HepG2 (cell line): ENCODE measurements at regions not wholly inside any gene's neighbourhood (a gene's known extent, or its start where the extent isn't known, plus 50 kb on each side); places are given as distances from the start of the nearest gene placed in this dataset.

Experiments used
- ATF2 ChIP-seq: sonication (generic); formaldehyde crosslinking; IDR thresholded peaks from 2 replicates; pipeline ENCODE4 v1.4.0; 2020; ENCODE audit warnings: missing genetic modification reagents
- CREM ChIP-seq, 2 experiments: sonication (generic) in 1 of 2; formaldehyde crosslinking in 1 of 2; IDR thresholded peaks; 2 replicates each; pipeline versions ENCODE4 v1.4.0 to v1.6.1; 2016 to 2020; ENCODE audit warnings: antibody characterized with exemption in 1 of 2, mild to moderate bottlenecking in 1 of 2, missing genetic modification reagents in 1 of 2
- CTCF ChIP-seq: sonication (generic); formaldehyde crosslinking; IDR thresholded peaks from 2 replicates; pipeline ENCODE4 v1.5.0; 2020; ENCODE audit warnings: mild to moderate bottlenecking, missing genetic modification reagents, moderate library complexity
- JUN ChIP-seq: sonication (generic); formaldehyde crosslinking; IDR thresholded peaks from 2 replicates; pipeline ENCODE4 v1.4.0; 2020; ENCODE audit warnings: mild to moderate bottlenecking, missing genetic modification reagents
- POLR2AphosphoS5 ChIP-seq: IDR thresholded peaks from 2 replicates; pipeline ENCODE4 v1.6.1; 2012; ENCODE audit warnings: low read depth, low read length
- SAP130 ChIP-seq: IDR thresholded peaks from 2 replicates; pipeline ENCODE4 v1.6.1; 2016; ENCODE audit warnings: low read depth
- SMARCC2 ChIP-seq: fragments of 450-650 bp; IDR thresholded peaks from 2 replicates; pipeline ENCODE4 v1.6.1; 2017; ENCODE audit warnings: antibody characterized with exemption, mild to moderate bottlenecking
- SOX5 ChIP-seq: IDR thresholded peaks from 2 replicates; pipeline ENCODE4 v1.6.1; 2016; ENCODE audit warnings: borderline replicate concordance

- TF ChIP-seq CTCF (CRISPR knock-in tag) (no peak), POLR2AphosphoS5 (no peak), ATF2 (no peak), SOX5 (CRISPR knock-in tag) (no peak), SAP130 (CRISPR knock-in tag) (no peak), JUN (no peak), SMARCC2 (no peak), CREM (IDR thresholded peaks at IDR 0.05) (no peak), CREM (CRISPR knock-in tag; IDR thresholded peaks at IDR 0.05) (no peak)
These were observed 81.8 kb downstream of the ADRA2A start for GRCh38 chr10:111158595-111158994.
